Esophagus muscularis mucosa (tissue), 4 donors: ENCODE measurements at regions not wholly inside any gene's neighbourhood (a gene's known extent, or its start where the extent isn't known, plus 50 kb on each side); places are given as distances from the start of the nearest gene placed in this dataset.

Source experiments
- DNase-seq: peaks from one replicate; pipeline ENCODE4 v3.0.0-alpha.2; 2017; ENCODE audit errors: extremely low spot score
- H3K27ac ChIP-seq, 4 donors: fragments of 200-600 bp; sonication (generic); replicated peaks in 1 of 4; 1 replicate in 3 of 4; 2 replicates in 1 of 4; pipeline ENCODE4 v1.5.1; 2016 to 2019; ENCODE audit warnings: mild to moderate bottlenecking in 1 of 4
- H3K27me3 ChIP-seq, 4 donors: fragments of 200-600 bp; sonication (generic); one replicate each; pipeline versions ENCODE4 v1.5.1 to v1.6.0; 2016 to 2019
- H3K36me3 ChIP-seq, 4 donors: fragments of 200-600 bp; sonication (generic); one replicate each; pipeline ENCODE4 v1.5.1; 2016 to 2019
- H3K4me1 ChIP-seq, 4 donors: fragments of 200-600 bp; sonication (generic); one replicate each; pipeline ENCODE4 v1.5.1; 2016 to 2019
- H3K4me3 ChIP-seq, 4 donors: fragments of 200-600 bp; sonication (generic); 1 replicate in 2 of 4; 2 replicates in 2 of 4; pipeline ENCODE4 v1.5.1; 2016 to 2019; ENCODE audit warnings: mild to moderate bottlenecking in 4 of 4, moderate library complexity in 1 of 4
- H3K9me3 ChIP-seq, 4 donors: fragments of 200-600 bp; sonication (generic); 1 replicate in 3 of 4; 2 replicates in 1 of 4; pipeline ENCODE4 v1.5.1; 2016 to 2019
- CTCF ChIP-seq, 3 experiments: fragments of 200-600 bp in 2 of 3; fragments of 450-650 bp in 1 of 3; sonication (generic) in 2 of 3; IDR thresholded peaks; one replicate each; pipeline ENCODE4 v1.5.1; 2017 to 2019; ENCODE audit warnings: antibody characterized with exemption in 3 of 3, mild to moderate bottlenecking in 2 of 3, moderate library complexity in 1 of 3
- EP300 ChIP-seq: sonication (generic); formaldehyde crosslinking; IDR thresholded peaks from one replicate; pipeline ENCODE4 v1.6.1; 2017; ENCODE audit warnings: antibody characterized with exemption
- POLR2A ChIP-seq: fragments of 450-650 bp; IDR thresholded peaks from one replicate; pipeline ENCODE4 v1.6.1; 2017; ENCODE audit warnings: antibody characterized with exemption, moderate library complexity, mild to moderate bottlenecking, low read depth
- POLR2AphosphoS5 ChIP-seq, 2 donors: sonication (generic); formaldehyde crosslinking; IDR thresholded peaks; one replicate each; pipeline ENCODE4 v1.6.1; 2017; ENCODE audit warnings: antibody characterized with exemption in 2 of 2
- WGBS: methylation state at CpG from one replicate; pipeline ENCODE4 v1.1.5; 2018; 5-methylcytosine and 5-hydroxymethylcytosine counted together
- intact Hi-C: fragments of 100-400 bp; cut with DNase I; formaldehyde crosslinking; loops from one replicate; pipeline ENCODE4 v1.15.1; 2023

- Histone ChIP-seq H3K27me3 (peaks cover 0 to 81% (median 5%) of the 10 kb centered on the region in 4 donors), H3K4me1 (no peaks in the 10 kb centered on the region), H3K27ac (no peak overlapping the region), H3K9me3 (peaks cover 0 to 8% (median 0%) of the 10 kb centered on the region in 4 donors), H3K36me3 (no peaks in the 10 kb centered on the region), H3K4me3 (no peak overlapping the region)
- DNase-seq = no peak
- TF ChIP-seq EP300 (no peak), POLR2A (no peak), POLR2AphosphoS5 (IDR thresholded peaks at IDR 0.05) (no peak), CTCF (IDR thresholded peaks at IDR 0.05) (no peak)
- intact Hi-C loops = no loop called here
- 58% methylated on average over 14 of the region's 14 CpGs for WGBS
Observed at GRCh38 chr4:3836756-3837601, 70.8 kb downstream of the ADRA2C start.

- TF ChIP-seq POLR2A = no peak
- no peak for TF ChIP-seq CTCF (IDR thresholded peaks at IDR 0.05)
- no peak for TF ChIP-seq EP300
- no peak for TF ChIP-seq POLR2AphosphoS5 (IDR thresholded peaks at IDR 0.05)
- DNase-seq = no peak
- WGBS = 94% methylated on average over 4 of the region's 6 CpGs
- H3K36me3 ChIP-seq = no peaks in the 10 kb centered on the region
- peaks cover 0 to 8% (median 0%) of the 10 kb centered on the region in 4 donors for H3K9me3 ChIP-seq
- no peak overlapping the region for H3K27ac ChIP-seq
- H3K4me3 ChIP-seq = no peak overlapping the region
- peaks cover 0 to 81% (median 5%) of the 10 kb centered on the region in 4 donors for H3K27me3 ChIP-seq
- intact Hi-C loops = no loop called here
- H3K4me1 ChIP-seq = no peaks in the 10 kb centered on the region
Observed at GRCh38 chr4:3838437-3839380, 72.5 kb downstream of the ADRA2C start.

- TF ChIP-seq EP300 (no peak), POLR2A (no peak), POLR2AphosphoS5 (IDR thresholded peaks at IDR 0.05) (no peak), CTCF (IDR thresholded peaks at IDR 0.05) (no peak)
- intact Hi-C loops = no loop called here
Observed at GRCh38 chr4:3845094-3845743, 79.0 kb downstream of the ADRA2C start.

GRCh38 chr4:3845744-3846429, 79.7 kb downstream of the ADRA2C start:
- no peaks in the 10 kb centered on the region for H3K4me1 ChIP-seq
- H3K9me3 ChIP-seq = peaks cover 0 to 18% (median 16%) of the 10 kb centered on the region in 4 donors
- intact Hi-C loops = no loop called here
- WGBS = 89% methylated on average over 9 of the region's 9 CpGs
- DNase-seq = no peak
- no peak overlapping the region for H3K27ac ChIP-seq
- H3K4me3 ChIP-seq = no peak overlapping the region
- peaks cover 0 to 30% (median 0%) of the 10 kb centered on the region in 4 donors for H3K27me3 ChIP-seq
- TF ChIP-seq EP300 (no peak), POLR2A (no peak), CTCF (IDR thresholded peaks at IDR 0.05) (no peak), POLR2AphosphoS5 (IDR thresholded peaks at IDR 0.05) (no peak)
- no peaks in the 10 kb centered on the region for H3K36me3 ChIP-seq

More at GRCh38 chr4:3845094-3845743, 79.0 kb downstream of the ADRA2C start:
- H3K4me1 ChIP-seq = no peaks in the 10 kb centered on the region
- no peaks in the 10 kb centered on the region for H3K36me3 ChIP-seq
- peaks cover 0 to 36% (median 0%) of the 10 kb centered on the region in 4 donors for H3K27me3 ChIP-seq
- DNase-seq = no peak
- peaks cover 0 to 12% (median 11%) of the 10 kb centered on the region in 4 donors for H3K9me3 ChIP-seq
- no peak overlapping the region for H3K27ac ChIP-seq
- 39% methylated on average over 8 of the region's 8 CpGs for WGBS
- no peak overlapping the region for H3K4me3 ChIP-seq
